SU-DHL-6 (cell line): ENCODE measurements at regions not wholly inside any gene's neighbourhood (a gene's known extent, or its start where the extent isn't known, plus 50 kb on each side); places are given as distances from the start of the nearest gene placed in this dataset.

Experiments used
- H2AFZ ChIP-seq: fragments of 200-600 bp; sonication (generic); 2 replicates; pipeline ENCODE4 v1.6.1; 2014; ENCODE audit warnings: low read depth, mild to moderate bottlenecking, moderate library complexity, mixed read lengths, antibody characterized with exemption, low read length; ENCODE audit not compliant: severe bottlenecking
- H3F3A ChIP-seq: fragments of 200-600 bp; shearing (Covaris generic); 2 replicates; pipeline ENCODE4 v1.6.0; 2016; ENCODE audit warnings: antibody characterized with exemption, mild to moderate bottlenecking; ENCODE audit not compliant: insufficient read depth
- H3K27ac ChIP-seq: fragments of 200-600 bp; sonication (generic); 2 replicates; pipeline ENCODE4 v1.5.1; 2016; ENCODE audit warnings: low read depth, mild to moderate bottlenecking, low read length, moderate library complexity, mixed read lengths
- H3K27me3 ChIP-seq: fragments of 200-600 bp; sonication (generic), shearing (Covaris generic); 2 replicates; pipeline ENCODE4 v1.6.0; 2014; ENCODE audit warnings: mild to moderate bottlenecking, low read length
- H3K36me3 ChIP-seq: fragments of 200-600 bp; sonication (generic); 2 replicates; pipeline ENCODE4 v1.6.1; 2014; ENCODE audit warnings: mild to moderate bottlenecking, low read length, mixed read lengths
- H3K4me2 ChIP-seq: fragments of 300-600, 200-600 bp; shearing (Covaris generic), sonication (generic); 2 replicates; pipeline ENCODE4 v1.6.0; 2014; ENCODE audit warnings: low read length, low read depth, mild to moderate bottlenecking; ENCODE audit not compliant: poor library complexity, severe bottlenecking
- H3K4me3 ChIP-seq: fragments of 200-600 bp; sonication (generic); 2 replicates; pipeline ENCODE4 v1.5.1; 2014; ENCODE audit warnings: antibody characterized with exemption, low read length, mild to moderate bottlenecking, mixed read lengths; ENCODE audit not compliant: insufficient read depth, poor library complexity, severe bottlenecking
- H3K79me2 ChIP-seq: fragments of 200-600 bp; sonication (generic); 2 replicates; pipeline ENCODE4 v1.6.1; 2014; ENCODE audit warnings: mild to moderate bottlenecking, low read length, moderate library complexity; ENCODE audit not compliant: insufficient read depth
- H3K9ac ChIP-seq: fragments of 200-600 bp; sonication (generic); 2 replicates; pipeline ENCODE4 v1.7.0; 2014; ENCODE audit warnings: mild to moderate bottlenecking, low read length
- H3K9me2 ChIP-seq: fragments of 200-600 bp; sonication (generic); replicated peaks from 2 replicates; pipeline ENCODE4 v1.6.1; 2014; ENCODE audit warnings: low read length; ENCODE audit not compliant: insufficient read depth
- H3K9me3 ChIP-seq: fragments of 200-600 bp; sonication (generic); 2 replicates; pipeline ENCODE4 v1.6.1; 2014; ENCODE audit warnings: low read length, mixed read lengths; ENCODE audit not compliant: insufficient read depth
- H4K20me1 ChIP-seq: fragments of 200-600 bp; sonication (generic); 2 replicates; pipeline ENCODE4 v1.6.1; 2014; ENCODE audit warnings: low read depth, mild to moderate bottlenecking, antibody characterized with exemption, low read length, moderate library complexity, mixed read lengths
- CTCF ChIP-seq: fragments of 200-600 bp; sonication (generic); IDR thresholded peaks from one replicate; pipeline ENCODE4 v1.5.1; 2017; ENCODE audit warnings: antibody characterized with exemption, mild to moderate bottlenecking, low read length, moderate library complexity; ENCODE audit not compliant: insufficient read depth, poor library complexity, severe bottlenecking
- EZH2phosphoT487 ChIP-seq: fragments of 200-600 bp; sonication (generic), shearing (Covaris generic); conservative IDR thresholded peaks from 2 replicates; pipeline ENCODE4 v1.6.1; 2018; ENCODE audit warnings: mild to moderate bottlenecking, antibody characterized with exemption, low read length, moderate library complexity, mixed read lengths

GRCh38 chr16:13779676-13780075 is 140.3 kb upstream of the ERCC4 start:
- Histone ChIP-seq H4K20me1 (no peaks in the 10 kb centered on the region), H3K9me2 (no peaks in the 10 kb centered on the region), H3K4me2 (no peak overlapping the region), H3K27me3 (no peaks in the 10 kb centered on the region), H3K27ac (no peak overlapping the region), H3F3A (no peaks in the 10 kb centered on the region), H3K4me3 (no peak overlapping the region), H3K9me3 (no peaks in the 10 kb centered on the region), H3K79me2 (no peaks in the 10 kb centered on the region), H3K36me3 (no peaks in the 10 kb centered on the region), H2AFZ (no peak overlapping the region), H3K9ac (no peak overlapping the region)
- TF ChIP-seq EZH2phosphoT487 (no peak), CTCF (no peak)

- TF ChIP-seq EZH2phosphoT487 (no peak), CTCF (no peak)
- H3K27me3 ChIP-seq = no peaks in the 10 kb centered on the region
- H3K9ac ChIP-seq = no peak overlapping the region
- no peak overlapping the region for H2AFZ ChIP-seq
- no peaks in the 10 kb centered on the region for H4K20me1 ChIP-seq
- no peak overlapping the region for H3K4me2 ChIP-seq
- H3K9me3 ChIP-seq = no peaks in the 10 kb centered on the region
- no peaks in the 10 kb centered on the region for H3F3A ChIP-seq
- H3K27ac ChIP-seq = no peak overlapping the region
- no peaks in the 10 kb centered on the region for H3K9me2 ChIP-seq
- no peaks in the 10 kb centered on the region for H3K79me2 ChIP-seq
- H3K36me3 ChIP-seq = no peaks in the 10 kb centered on the region
- no peak overlapping the region for H3K4me3 ChIP-seq
Measured at GRCh38 chr16:13780406-13781168, 139.4 kb upstream of the ERCC4 start.

- Histone ChIP-seq H3K27ac (no peak overlapping the region), H3K36me3 (no peaks in the 10 kb centered on the region), H4K20me1 (no peaks in the 10 kb centered on the region), H3K4me3 (no peak overlapping the region), H3K4me2 (no peak overlapping the region), H3F3A (no peaks in the 10 kb centered on the region), H3K79me2 (no peaks in the 10 kb centered on the region), H2AFZ (no peak overlapping the region), H3K27me3 (no peaks in the 10 kb centered on the region), H3K9me3 (no peaks in the 10 kb centered on the region), H3K9ac (no peak overlapping the region), H3K9me2 (no peaks in the 10 kb centered on the region)
- TF ChIP-seq CTCF (no peak), EZH2phosphoT487 (no peak)
Measured at GRCh38 chr16:13781169-13781564, 138.8 kb upstream of the ERCC4 start.
